MCF 10A (cell line): ENCODE measurements at regions not wholly inside any gene's neighbourhood (a gene's known extent, or its start where the extent isn't known, plus 50 kb on each side); places are given as distances from the start of the nearest gene placed in this dataset.

Source experiments
- BruUV-seq: library from RNA; stranded (reverse); fragments of 400-500 nt; replicated peaks from 2 replicates; lab custom pipeline; 2021; lab: Mats Ljungman, UMichigan
- CTCF ChIA-PET: fragments of 300-600 bp; sonication (Branson Sonifier 250); formaldehyde crosslinking; extraction: SDS; loops from one replicate; lab custom pipeline; 2021; ENCODE audit warnings: antibody characterized with exemption, inconsistent platforms; lab: Yijun Ruan, JAX
- POLR2A ChIA-PET: fragments of 300-600, 350-650 bp; sonication (Branson Sonifier 250); formaldehyde crosslinking; extraction: SDS; loops from one replicate; lab custom pipeline; 2020; ENCODE audit warnings: antibody characterized with exemption, inconsistent platforms; lab: Yijun Ruan, JAX
- DNase-seq: peaks from one replicate; pipeline ENCODE4 v3.0.0-alpha.2; 2018; ENCODE audit not compliant: unreplicated experiment
- H3K27ac Mint-ChIP-seq: one replicate; pipeline ENCODE4 v1.8.0; 2022; ENCODE audit warnings: mild to moderate bottlenecking, low read depth, mixed read lengths; ENCODE audit not compliant: unreplicated experiment
- H3K27me3 Mint-ChIP-seq: one replicate; pipeline ENCODE4 v1.8.0; 2022; ENCODE audit warnings: mixed read lengths; ENCODE audit not compliant: insufficient read depth, unreplicated experiment
- H3K36me3 Mint-ChIP-seq: one replicate; pipeline ENCODE4 v1.8.0; 2022; ENCODE audit warnings: mild to moderate bottlenecking, moderate library complexity, mixed read lengths; ENCODE audit not compliant: insufficient read depth, unreplicated experiment
- H3K4me1 Mint-ChIP-seq: one replicate; pipeline ENCODE4 v1.8.0; 2022; ENCODE audit warnings: mixed read lengths; ENCODE audit not compliant: insufficient read depth, unreplicated experiment
- H3K4me3 Mint-ChIP-seq: one replicate; pipeline ENCODE4 v1.8.0; 2022; ENCODE audit warnings: mild to moderate bottlenecking, moderate library complexity, mixed read lengths; ENCODE audit not compliant: unreplicated experiment
- H3K9me3 Mint-ChIP-seq: one replicate; pipeline ENCODE4 v1.8.0; 2022; ENCODE audit warnings: mixed read lengths; ENCODE audit not compliant: unreplicated experiment
- intact Hi-C: fragments of 100-400 bp; cut with micrococcal nuclease; formaldehyde crosslinking; loops from 2 replicates; pipeline ENCODE4 v1.14.1; 2022
- TF ChIP-seq, protein P1 (sequence below): fragments of 200-600 bp; IDR thresholded peaks from one replicate; pipeline ENCODE4 v1.8.0; 2022; ENCODE audit warnings: antibody characterized with exemption, mild to moderate bottlenecking; ENCODE audit not compliant: unreplicated experiment

DNA sequence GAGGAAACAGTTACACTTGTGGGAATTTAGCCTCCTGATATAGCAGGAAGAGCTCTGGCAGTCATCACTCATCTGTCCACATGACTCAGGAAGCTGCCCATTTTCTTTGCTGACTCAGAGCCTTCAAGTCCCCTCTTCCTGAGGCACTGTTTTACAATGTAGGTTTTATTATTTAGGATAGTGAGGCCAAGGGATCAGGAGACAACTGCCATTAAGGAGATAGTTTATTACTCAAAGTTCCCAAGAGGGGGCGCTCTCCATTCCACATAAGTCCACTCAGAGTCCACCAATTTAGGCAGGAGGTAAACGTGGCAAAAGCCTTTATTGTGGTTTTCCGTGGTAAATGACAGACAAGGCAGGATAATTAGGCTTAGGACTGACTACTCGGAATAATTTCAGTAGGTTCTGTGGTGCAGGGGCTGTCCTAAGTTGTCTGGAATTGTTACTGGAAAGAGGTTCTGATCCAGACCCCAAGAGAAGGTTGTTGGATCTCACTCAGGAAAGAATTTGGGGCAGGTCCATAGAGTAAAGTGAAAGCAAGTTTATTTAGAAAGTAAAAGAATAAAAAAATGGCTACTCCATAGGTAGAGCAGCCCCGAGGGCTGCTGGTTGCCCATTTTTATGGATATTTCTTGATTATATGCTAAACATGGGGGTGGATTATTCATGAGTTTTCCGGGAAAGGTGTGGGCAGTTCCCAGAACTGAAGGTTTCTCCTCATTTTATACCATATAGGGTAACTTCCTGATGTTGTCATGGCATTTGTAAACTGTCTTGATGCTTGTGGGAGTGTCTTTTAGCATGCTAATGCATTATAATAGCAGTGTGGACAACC is 96.0 kb upstream of the RAB40AL start:
- intact Hi-C loops, result no loop called here

DNA sequence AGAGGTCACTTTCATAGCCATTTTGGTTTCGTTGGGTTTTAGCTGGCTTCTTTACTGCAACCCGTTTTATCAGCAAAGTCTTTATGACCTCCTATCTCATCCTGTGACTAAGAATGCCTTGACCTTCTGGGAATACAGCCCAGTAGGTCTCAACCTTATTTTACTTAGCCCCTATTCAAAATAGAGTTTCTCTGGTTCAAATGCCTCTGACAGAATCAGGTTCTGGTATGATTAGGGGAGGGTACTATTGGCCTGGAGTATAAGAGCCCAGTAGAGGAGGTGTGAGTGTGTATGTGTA is 95.4 kb upstream of the RAB40AL start:
- H3K36me3 Mint-ChIP-seq, result peaks cover 26% of the 10 kb centered on the region
- peaks cover 2% of the 10 kb centered on the region for H3K4me1 Mint-ChIP-seq
- intact Hi-C loops, result no loop called here
- POLR2A ChIA-PET, result interaction anchor here (1.4 kb wide), 1 partner anchor 10 kb away, joined by 3 read pairs; no protein-coding TSS in a partner anchor
- H3K27ac Mint-ChIP-seq, result no peak overlapping the region
- BruUV-seq, result no TSS peak
- CTCF ChIA-PET, result interaction anchor here (0.6 to 1.2 kb wide), 2 partner anchors 57 to 59 kb away, joined by 3 to 6 read pairs; no protein-coding TSS in a partner anchor
- no peak for DNase-seq
- H3K27me3 Mint-ChIP-seq, result peaks cover 52% of the 10 kb centered on the region
- no peaks in the 10 kb centered on the region for H3K9me3 Mint-ChIP-seq
- no peak overlapping the region for H3K4me3 Mint-ChIP-seq
- TF ChIP-seq, protein P1, sequence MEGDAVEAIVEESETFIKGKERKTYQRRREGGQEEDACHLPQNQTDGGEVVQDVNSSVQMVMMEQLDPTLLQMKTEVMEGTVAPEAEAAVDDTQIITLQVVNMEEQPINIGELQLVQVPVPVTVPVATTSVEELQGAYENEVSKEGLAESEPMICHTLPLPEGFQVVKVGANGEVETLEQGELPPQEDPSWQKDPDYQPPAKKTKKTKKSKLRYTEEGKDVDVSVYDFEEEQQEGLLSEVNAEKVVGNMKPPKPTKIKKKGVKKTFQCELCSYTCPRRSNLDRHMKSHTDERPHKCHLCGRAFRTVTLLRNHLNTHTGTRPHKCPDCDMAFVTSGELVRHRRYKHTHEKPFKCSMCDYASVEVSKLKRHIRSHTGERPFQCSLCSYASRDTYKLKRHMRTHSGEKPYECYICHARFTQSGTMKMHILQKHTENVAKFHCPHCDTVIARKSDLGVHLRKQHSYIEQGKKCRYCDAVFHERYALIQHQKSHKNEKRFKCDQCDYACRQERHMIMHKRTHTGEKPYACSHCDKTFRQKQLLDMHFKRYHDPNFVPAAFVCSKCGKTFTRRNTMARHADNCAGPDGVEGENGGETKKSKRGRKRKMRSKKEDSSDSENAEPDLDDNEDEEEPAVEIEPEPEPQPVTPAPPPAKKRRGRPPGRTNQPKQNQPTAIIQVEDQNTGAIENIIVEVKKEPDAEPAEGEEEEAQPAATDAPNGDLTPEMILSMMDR, result no peak

More for the DNA sequence above, 96.0 kb upstream of the RAB40AL start:
- H3K27ac Mint-ChIP-seq, result no peak overlapping the region
- H3K4me1 Mint-ChIP-seq, result no peaks in the 10 kb centered on the region
- no peaks in the 10 kb centered on the region for H3K9me3 Mint-ChIP-seq
- H3K36me3 Mint-ChIP-seq, result peaks cover 26% of the 10 kb centered on the region
- POLR2A ChIA-PET, result no interaction called here
- CTCF ChIA-PET, result interaction anchor here (1.1 to 1.2 kb wide), 2 partner anchors 18 to 60 kb away, joined by 3 to 6 read pairs; no protein-coding TSS in a partner anchor
- TF ChIP-seq, protein P1, result no peak
- H3K4me3 Mint-ChIP-seq, result no peak overlapping the region
- peak; percentile 13 for DNase-seq
- peaks cover 52% of the 10 kb centered on the region for H3K27me3 Mint-ChIP-seq
- no TSS peak for BruUV-seq

DNA sequence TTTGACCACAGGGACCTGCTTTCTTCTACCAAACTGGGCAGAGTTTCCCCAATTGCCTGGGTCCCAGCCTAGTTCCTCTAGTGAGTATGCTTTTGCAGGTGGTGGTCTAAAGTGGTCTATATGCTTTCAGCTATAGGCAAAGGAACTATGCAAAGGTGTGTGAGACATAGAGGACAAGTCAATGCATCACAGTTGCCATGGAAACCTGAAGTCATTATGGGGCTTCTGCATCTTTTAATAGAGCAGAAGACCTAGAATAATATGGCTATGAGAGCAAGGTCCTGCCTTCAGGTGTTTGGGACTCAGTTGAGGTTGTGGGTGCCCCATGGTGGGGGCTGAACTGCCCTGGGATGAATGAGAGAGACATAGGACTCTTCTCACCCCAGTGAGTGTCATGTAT is 92.1 kb upstream of the RAB40AL start:
- no TSS peak for BruUV-seq
- intact Hi-C loops, result no loop called here
- H3K4me3 Mint-ChIP-seq, result no peak overlapping the region
- peaks cover 34% of the 10 kb centered on the region for H3K27me3 Mint-ChIP-seq
- no peaks in the 10 kb centered on the region for H3K9me3 Mint-ChIP-seq
- DNase-seq, result no peak
- TF ChIP-seq, protein P1, result no peak
- H3K4me1 Mint-ChIP-seq, result peaks cover 6% of the 10 kb centered on the region
- peaks cover 32% of the 10 kb centered on the region for H3K36me3 Mint-ChIP-seq
- ChIA-PET POLR2A (no interaction called here), CTCF (interaction anchor here (1.7 kb wide), 1 partner anchor 9 kb away, joined by 6 read pairs; no protein-coding TSS in a partner anchor)
- H3K27ac Mint-ChIP-seq, result no peak overlapping the region

DNA sequence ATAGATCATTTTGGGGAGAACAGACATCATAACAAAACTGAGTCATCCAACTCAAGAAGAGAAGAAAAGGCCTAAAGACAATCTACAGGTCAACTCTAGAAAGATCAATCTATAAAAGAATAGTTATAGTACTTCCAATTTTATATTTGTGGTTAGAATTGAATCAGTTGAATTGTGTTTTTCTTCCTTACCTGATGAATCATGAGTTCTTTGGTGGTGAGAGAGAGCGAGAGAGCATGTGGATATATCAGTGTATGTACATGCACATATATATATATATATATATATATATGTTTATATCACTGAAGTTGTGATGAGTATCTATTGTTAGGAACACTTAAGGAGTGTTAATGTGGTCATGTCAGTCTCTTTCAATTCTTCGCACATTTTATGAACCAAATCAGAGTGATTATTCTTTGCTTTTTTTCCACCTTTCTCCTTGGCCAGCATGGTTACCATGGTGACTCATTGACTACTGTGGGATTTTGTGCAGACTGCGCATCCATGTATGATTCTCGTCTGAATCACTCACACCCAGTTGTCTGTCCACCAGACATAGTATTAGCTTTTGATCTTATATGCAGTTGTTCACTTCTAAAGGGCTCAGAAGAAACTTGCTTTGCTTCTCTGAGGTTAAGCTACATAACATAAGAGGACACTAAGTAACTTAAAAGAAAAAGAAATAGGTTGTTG is 90.4 kb upstream of the RAB40AL start:
- peak; percentile 6 for DNase-seq
- H3K36me3 Mint-ChIP-seq, result peaks cover 25% of the 10 kb centered on the region
- CTCF ChIA-PET, result interaction anchor here (1.7 kb wide), 1 partner anchor 11 kb away, joined by 6 read pairs; no protein-coding TSS in a partner anchor
- BruUV-seq, result no TSS peak
- H3K27me3 Mint-ChIP-seq, result peaks cover 30% of the 10 kb centered on the region
- intact Hi-C loops, result no loop called here
- TF ChIP-seq, protein P1, result no peak
- H3K4me1 Mint-ChIP-seq, result peaks cover 6% of the 10 kb centered on the region
- H3K27ac Mint-ChIP-seq, result no peak overlapping the region
- POLR2A ChIA-PET, result no interaction called here
- H3K4me3 Mint-ChIP-seq, result no peak overlapping the region
- no peaks in the 10 kb centered on the region for H3K9me3 Mint-ChIP-seq
